Effector memory CD4-positive, alpha-beta T cell (primary cell): ENCODE measurements at regions not wholly inside any gene's neighbourhood (a gene's known extent, or its start where the extent isn't known, plus 50 kb on each side); places are given as distances from the start of the nearest gene placed in this dataset.

Source experiments
- DNase-seq, 3 donors: peaks; one replicate each; pipeline ENCODE4 v3.0.0-alpha.2; 2020
- H3K27ac ChIP-seq: 2 replicates; pipeline ENCODE4 v1.7.0; 2013; ENCODE audit warnings: mild to moderate bottlenecking, low read length, moderate library complexity; ENCODE audit not compliant: insufficient read depth, poor library complexity, severe bottlenecking
- H3K27me3 ChIP-seq: replicated peaks from 2 replicates; pipeline ENCODE4 v1.7.0; 2013; ENCODE audit warnings: mild to moderate bottlenecking, low read length; ENCODE audit not compliant: insufficient read depth, control insufficient read depth, poor library complexity, severe bottlenecking
- H3K36me3 ChIP-seq: 2 replicates; pipeline ENCODE4 v1.7.0; 2013; ENCODE audit warnings: mild to moderate bottlenecking, low read length, moderate library complexity; ENCODE audit not compliant: control insufficient read depth, insufficient read depth
- H3K4me1 ChIP-seq: 2 replicates; pipeline ENCODE4 v1.7.0; 2013; ENCODE audit warnings: low read length, mild to moderate bottlenecking; ENCODE audit not compliant: control insufficient read depth, insufficient read depth, poor library complexity, severe bottlenecking
- H3K4me3 ChIP-seq: 2 replicates; pipeline ENCODE4 v1.7.0; 2013; ENCODE audit warnings: low read length, low read depth, mild to moderate bottlenecking; ENCODE audit not compliant: insufficient read depth, poor library complexity, severe bottlenecking
- H3K9me3 ChIP-seq: 2 replicates; pipeline ENCODE4 v1.7.0; 2013; ENCODE audit warnings: mild to moderate bottlenecking, low read length, moderate library complexity; ENCODE audit not compliant: control insufficient read depth

DNA sequence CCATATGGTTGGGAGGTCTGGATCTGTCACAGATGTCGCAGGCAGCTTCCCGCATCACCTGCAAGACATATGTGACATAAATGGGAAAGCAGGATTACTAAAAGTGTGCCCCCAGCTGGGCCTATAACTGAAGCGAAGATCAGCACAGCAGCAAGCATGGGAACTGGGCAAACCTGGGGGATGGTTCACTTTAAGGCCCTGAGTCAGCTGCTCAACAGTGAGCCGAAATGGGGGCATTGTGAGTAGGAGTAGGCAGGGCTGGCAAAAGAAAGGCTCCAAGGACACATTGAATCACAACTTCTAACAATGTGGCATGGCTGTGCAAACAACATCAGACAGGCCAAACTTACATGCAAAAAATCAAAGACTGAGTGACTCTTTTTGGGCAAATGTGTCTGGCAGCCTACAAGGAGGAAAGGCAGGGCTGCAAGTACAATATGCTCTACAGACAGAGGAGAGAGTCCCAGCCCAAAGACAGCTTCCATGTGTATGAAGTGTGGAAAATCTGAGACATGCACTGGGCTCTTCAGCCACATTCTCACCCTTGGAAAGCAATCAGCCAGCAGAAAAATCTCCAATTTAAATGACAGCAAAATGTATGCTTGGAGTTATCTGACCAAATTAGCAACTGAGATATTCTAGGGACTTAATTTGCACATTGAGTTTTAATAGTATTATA lies 531.0 kb upstream of the MMS22L start:
- H3K36me3 ChIP-seq, result no peaks in the 10 kb centered on the region
- H3K9me3 ChIP-seq, result no peaks in the 10 kb centered on the region
- no peaks in the 10 kb centered on the region for H3K27me3 ChIP-seq
- H3K27ac ChIP-seq, result no peak overlapping the region
- no peak overlapping the region for H3K4me3 ChIP-seq
- H3K4me1 ChIP-seq, result no peaks in the 10 kb centered on the region
- no peak for DNase-seq

DNA sequence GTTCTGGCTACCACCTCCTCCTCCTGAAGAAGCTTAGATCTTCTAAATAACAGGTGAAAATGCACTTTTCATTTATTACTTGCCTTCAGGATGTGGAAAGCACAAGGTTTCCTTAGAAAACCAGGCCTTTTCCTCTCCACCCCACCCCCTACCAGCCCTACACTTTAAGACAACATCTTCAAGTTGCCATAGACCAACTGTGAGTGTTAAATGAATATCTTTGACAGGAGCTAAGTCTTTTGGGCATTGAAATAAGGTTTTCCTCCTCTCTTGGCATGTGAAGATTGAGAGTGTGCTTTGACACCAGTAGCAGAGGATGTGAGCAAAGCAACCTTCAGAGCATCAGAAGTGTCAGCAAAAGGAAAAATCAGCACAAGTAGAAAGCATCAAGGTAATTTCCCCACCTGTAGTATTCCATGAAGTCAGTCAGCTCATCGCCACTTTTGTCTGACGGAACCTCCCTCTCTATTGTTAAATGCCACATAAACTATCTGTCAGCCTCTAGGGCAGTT lies 532.3 kb upstream of the MMS22L start:
- H3K9me3 ChIP-seq, result no peaks in the 10 kb centered on the region
- H3K4me1 ChIP-seq, result no peaks in the 10 kb centered on the region
- no peaks in the 10 kb centered on the region for H3K27me3 ChIP-seq
- DNase-seq, result no peak
- no peak overlapping the region for H3K27ac ChIP-seq
- no peaks in the 10 kb centered on the region for H3K36me3 ChIP-seq
- no peak overlapping the region for H3K4me3 ChIP-seq

DNA sequence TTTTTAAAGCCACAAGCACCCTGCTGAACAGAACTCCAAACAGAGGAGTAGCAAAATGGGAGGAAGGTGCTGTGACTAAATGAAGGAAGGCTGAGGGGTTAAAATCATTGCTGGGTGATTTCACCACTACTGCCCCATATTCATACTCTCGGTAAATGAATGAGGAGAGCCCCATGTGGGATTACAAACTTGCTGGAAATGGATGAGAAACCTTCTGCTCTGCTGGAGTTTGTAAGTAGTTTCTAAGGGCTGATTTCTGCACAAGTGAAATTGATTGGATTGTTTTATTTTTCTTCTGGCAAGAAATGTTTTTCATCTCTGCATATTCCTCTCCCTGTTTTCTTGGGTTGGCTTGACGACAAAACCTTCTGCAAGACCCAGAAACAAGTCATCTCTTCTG lies 533.5 kb upstream of the MMS22L start:
- H3K4me1 ChIP-seq, result no peaks in the 10 kb centered on the region
- no peak overlapping the region for H3K4me3 ChIP-seq
- H3K36me3 ChIP-seq, result no peaks in the 10 kb centered on the region
- no peak overlapping the region for H3K27ac ChIP-seq
- no peaks in the 10 kb centered on the region for H3K9me3 ChIP-seq
- H3K27me3 ChIP-seq, result no peaks in the 10 kb centered on the region
- DNase-seq, result no peak

DNA sequence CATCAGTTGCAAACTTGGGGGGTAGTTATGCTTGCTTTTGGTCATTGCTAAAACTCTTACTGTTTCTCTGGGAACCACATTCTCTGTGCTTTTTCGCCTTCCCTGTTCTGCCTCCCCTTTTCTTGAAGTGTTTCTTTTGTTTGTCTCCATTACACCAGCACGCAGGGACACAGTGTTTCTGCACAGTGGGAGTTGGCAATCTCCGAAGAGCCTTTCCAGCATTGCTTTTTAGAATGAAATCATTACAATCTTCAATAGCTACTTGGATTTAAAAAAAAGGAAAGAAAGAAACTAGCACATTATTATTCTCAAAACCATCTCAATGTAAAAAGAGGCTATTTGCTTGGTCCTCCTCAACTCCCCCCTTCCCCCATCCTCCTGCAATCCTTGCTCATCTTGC lies 536.7 kb upstream of the MMS22L start:
- DNase-seq, result no peak
- Histone ChIP-seq H3K4me1 (no peaks in the 10 kb centered on the region), H3K4me3 (no peak overlapping the region), H3K9me3 (no peaks in the 10 kb centered on the region), H3K27me3 (no peaks in the 10 kb centered on the region), H3K36me3 (no peaks in the 10 kb centered on the region), H3K27ac (no peak overlapping the region)

GRCh38 chr6:97820400-97820799 lies 537.4 kb upstream of the MMS22L start:
- no peaks in the 10 kb centered on the region for H3K36me3 ChIP-seq
- H3K27me3 ChIP-seq, result no peaks in the 10 kb centered on the region
- no peak overlapping the region for H3K27ac ChIP-seq
- H3K9me3 ChIP-seq, result no peaks in the 10 kb centered on the region
- H3K4me3 ChIP-seq, result no peak overlapping the region
- no peaks in the 10 kb centered on the region for H3K4me1 ChIP-seq
- DNase-seq, result no peak

- Histone ChIP-seq H3K27me3 (no peaks in the 10 kb centered on the region), H3K9me3 (no peaks in the 10 kb centered on the region), H3K4me3 (no peak overlapping the region), H3K4me1 (no peaks in the 10 kb centered on the region), H3K36me3 (no peaks in the 10 kb centered on the region), H3K27ac (no peak overlapping the region)
- no peak for DNase-seq
These were observed 539.6 kb upstream of the MMS22L start for GRCh38 chr6:97822632-97823031.

- H3K4me3 ChIP-seq, result no peak overlapping the region
- H3K9me3 ChIP-seq, result no peaks in the 10 kb centered on the region
- no peak overlapping the region for H3K27ac ChIP-seq
- no peaks in the 10 kb centered on the region for H3K4me1 ChIP-seq
- no peak for DNase-seq
- H3K36me3 ChIP-seq, result no peaks in the 10 kb centered on the region
- no peaks in the 10 kb centered on the region for H3K27me3 ChIP-seq
These were observed 558.7 kb upstream of the MMS22L start for GRCh38 chr6:97841763-97842162.

GRCh38 chr6:97842521-97842920 lies 559.5 kb upstream of the MMS22L start:
- Histone ChIP-seq H3K27ac (no peak overlapping the region), H3K9me3 (no peaks in the 10 kb centered on the region), H3K36me3 (no peaks in the 10 kb centered on the region), H3K27me3 (no peaks in the 10 kb centered on the region), H3K4me1 (no peaks in the 10 kb centered on the region), H3K4me3 (no peak overlapping the region)
- no peak for DNase-seq

- Histone ChIP-seq H3K4me3 (no peak overlapping the region), H3K36me3 (no peaks in the 10 kb centered on the region), H3K9me3 (no peaks in the 10 kb centered on the region), H3K4me1 (no peaks in the 10 kb centered on the region), H3K27me3 (no peaks in the 10 kb centered on the region), H3K27ac (no peak overlapping the region)
- no peak for DNase-seq
These were observed 566.4 kb upstream of the MMS22L start for GRCh38 chr6:97849390-97849789.

DNA sequence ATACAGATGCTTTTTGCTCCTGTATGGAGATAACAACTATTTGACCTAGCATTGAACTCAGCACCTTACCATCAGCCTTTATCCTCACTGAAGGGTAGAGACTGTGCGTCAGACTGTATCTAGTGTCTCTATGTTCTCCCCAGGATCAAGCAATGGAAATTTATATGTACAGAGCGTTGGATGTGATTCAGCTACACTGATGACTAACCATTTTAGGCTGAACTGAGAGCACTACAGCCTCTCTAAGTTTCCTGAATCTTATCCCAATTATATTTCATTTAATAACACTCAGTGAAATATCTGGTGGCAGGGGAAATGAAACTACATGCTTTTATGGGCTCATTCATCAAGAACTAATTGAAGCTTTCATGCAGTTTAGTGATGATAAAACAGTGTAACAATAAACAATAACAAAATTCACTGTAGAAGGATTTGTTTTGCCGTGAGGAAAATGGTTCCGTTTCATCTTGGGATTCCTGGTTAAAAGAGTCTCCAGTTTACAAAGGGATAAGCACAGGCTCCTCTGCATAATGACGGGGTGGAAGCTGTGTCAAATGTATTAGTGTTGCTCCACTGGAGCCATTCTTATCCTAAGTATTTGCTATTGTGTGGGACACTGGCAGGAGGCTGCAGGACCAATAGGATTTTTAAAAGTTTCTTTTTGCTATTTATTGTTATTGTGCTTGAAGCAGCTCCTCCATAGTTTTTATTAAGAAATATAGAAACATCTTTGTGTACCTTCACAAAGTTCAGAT lies 567.6 kb upstream of the MMS22L start:
- Histone ChIP-seq H3K36me3 (no peaks in the 10 kb centered on the region), H3K27me3 (no peaks in the 10 kb centered on the region), H3K4me3 (no peak overlapping the region), H3K9me3 (no peaks in the 10 kb centered on the region), H3K4me1 (no peaks in the 10 kb centered on the region), H3K27ac (no peak overlapping the region)
- DNase-seq, result no peak
